ENCODE measurements at regions not wholly inside any gene's neighbourhood (a gene's known extent, or its start where the extent isn't known, plus 50 kb on each side); places are given as distances from the start of the nearest gene placed in this dataset.

DNA sequence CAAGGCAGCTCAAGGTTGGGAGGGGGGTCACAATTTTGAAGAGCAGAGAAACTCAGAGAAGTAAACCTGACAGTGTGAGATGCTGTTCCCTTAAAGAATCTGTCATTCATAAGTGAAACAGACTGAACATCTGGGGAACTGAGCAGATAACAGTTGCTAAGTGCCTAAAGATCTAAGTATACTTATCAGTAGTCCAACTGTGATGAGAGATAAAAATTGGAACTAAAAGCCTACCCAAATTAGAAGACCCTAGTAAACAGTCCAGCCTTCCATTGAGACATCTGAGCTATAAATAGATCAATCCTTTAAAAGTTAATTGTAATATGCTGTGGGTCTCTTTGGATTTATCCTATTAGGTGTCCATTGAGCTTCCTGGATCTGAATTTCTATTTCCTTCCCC, 692.8 kb upstream of the ZNF608 start (continued):
- TF ChIP-seq JUND (IDR thresholded peaks at IDR 0.05) = no peak
- no peak for TF ChIP-seq TAF1 (conservative IDR thresholded peaks at IDR 0.05)

DNA sequence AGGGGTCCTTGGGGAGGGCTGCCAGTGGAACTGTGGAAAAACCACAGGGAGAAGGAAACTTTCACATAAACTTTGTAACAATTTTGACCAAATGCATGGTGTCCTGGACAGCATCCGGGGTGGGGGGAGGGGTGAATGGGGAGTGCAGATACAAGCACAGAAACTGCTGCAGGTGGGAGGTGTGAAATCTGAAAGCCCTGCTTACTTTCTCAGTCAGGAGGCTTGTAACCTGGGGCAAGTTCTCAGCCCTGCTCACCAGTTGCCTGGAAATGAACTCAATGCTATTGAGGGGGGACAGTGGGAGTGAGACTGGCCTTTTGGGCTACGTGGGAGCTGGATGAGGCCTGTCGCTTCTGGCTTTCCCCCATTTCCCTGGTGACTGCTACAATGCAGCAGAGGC, 694.5 kb upstream of the ZNF608 start:
- Histone ChIP-seq H3K4me3 (ENCODE audit: low read depth in 1 of 3, low read length in 3 of 3) (no peak overlapping the region), H3K9ac (ENCODE audit: low read depth in 1 of 2, low read length in 2 of 2) (no peak overlapping the region), H3K4me1 (ENCODE audit: control insufficient read depth in 4 of 4, insufficient read depth in 4 of 4, low read length in 3 of 4) (no peaks in the 10 kb centered on the region), H3K36me3 (ENCODE audit: control insufficient read depth in 4 of 4, insufficient read depth in 3 of 4, low read depth in 1 of 4, low read length in 3 of 4) (no peaks in the 10 kb centered on the region), H3K9me3 (ENCODE audit: control insufficient read depth in 4 of 4, low read length in 3 of 4) (peaks cover 0 to 1% (median 0%) of the 10 kb centered on the region in 4 donors), H3K27ac (ENCODE audit: low read depth in 1 of 2, low read length in 2 of 2) (no peak overlapping the region), H3K27me3 (ENCODE audit: control insufficient read depth in 4 of 4, insufficient read depth in 4 of 4, low read length in 3 of 4) (no peaks in the 10 kb centered on the region)
- DNase-seq (ENCODE audit: low spot score) = no peak
- TF ChIP-seq SP1 (IDR thresholded peaks at IDR 0.05) (no peak), RXRA (IDR thresholded peaks at IDR 0.05) (no peak), HNF4A (conservative IDR thresholded peaks at IDR 0.05) (no peak)
- TF ChIP-seq, protein P1, sequence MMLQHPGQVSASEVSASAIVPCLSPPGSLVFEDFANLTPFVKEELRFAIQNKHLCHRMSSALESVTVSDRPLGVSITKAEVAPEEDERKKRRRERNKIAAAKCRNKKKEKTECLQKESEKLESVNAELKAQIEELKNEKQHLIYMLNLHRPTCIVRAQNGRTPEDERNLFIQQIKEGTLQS (IDR thresholded peaks at IDR 0.05) = no peak
- TF ChIP-seq, protein P2, sequence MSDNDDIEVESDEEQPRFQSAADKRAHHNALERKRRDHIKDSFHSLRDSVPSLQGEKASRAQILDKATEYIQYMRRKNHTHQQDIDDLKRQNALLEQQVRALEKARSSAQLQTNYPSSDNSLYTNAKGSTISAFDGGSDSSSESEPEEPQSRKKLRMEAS (IDR thresholded peaks at IDR 0.05) = no peak
- 83% methylated on average over 3 of the region's 3 CpGs for WGBS

DNA sequence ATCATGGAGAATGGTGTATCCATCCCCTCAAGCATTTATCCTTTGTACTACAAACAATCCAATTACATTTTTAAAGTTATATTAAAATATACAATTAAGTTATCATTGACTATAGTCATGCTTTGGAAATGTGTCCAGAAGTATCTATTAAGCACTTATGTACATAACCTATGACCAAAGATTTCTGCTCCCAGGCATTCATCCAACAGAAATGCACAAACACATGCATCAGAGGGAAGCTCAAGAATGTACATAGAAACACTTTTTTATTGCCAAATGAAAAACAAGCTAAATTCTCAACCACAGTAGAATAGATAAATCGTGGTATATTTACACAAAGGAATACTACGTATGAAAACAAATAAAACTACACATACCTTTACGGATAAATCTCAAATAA, 700.5 kb upstream of the ZNF608 start:
- no peak overlapping the region for H3K27ac ChIP-seq (ENCODE audit: low read depth in 1 of 2, low read length in 2 of 2)
- DNase-seq (ENCODE audit: low spot score) = no peak
- no peak overlapping the region for H3K9ac ChIP-seq (ENCODE audit: low read depth in 1 of 2, low read length in 2 of 2)
- no peaks in the 10 kb centered on the region for H3K27me3 ChIP-seq (ENCODE audit: control insufficient read depth in 4 of 4, insufficient read depth in 4 of 4, low read length in 3 of 4)
- 39% methylated on average over 3 of the region's 3 CpGs for WGBS
- H3K36me3 ChIP-seq (ENCODE audit: control insufficient read depth in 4 of 4, insufficient read depth in 3 of 4, low read depth in 1 of 4, low read length in 3 of 4) = no peaks in the 10 kb centered on the region
- TF ChIP-seq HNF4G (IDR thresholded peaks at IDR 0.05) (no peak), EGR1 (IDR thresholded peaks at IDR 0.05; ENCODE audit: low read depth in 2 of 2) (no peak), RAD21 (IDR thresholded peaks at IDR 0.05) (no peak), TAF1 (conservative IDR thresholded peaks at IDR 0.05) (no peak), RXRA (IDR thresholded peaks at IDR 0.05) (no peak), GABPA (IDR thresholded peaks at IDR 0.05 in 1 of 2, conservative IDR thresholded peaks at IDR 0.05 in 1 of 2) (no peak), JUND (IDR thresholded peaks at IDR 0.05) (no peak), FOXA1 (IDR thresholded peaks at IDR 0.05) (no peak), FOXA2 (IDR thresholded peaks at IDR 0.05) (no peak)
- TF ChIP-seq, protein P2 (IDR thresholded peaks at IDR 0.05) = no peak
- TF ChIP-seq, protein P3, sequence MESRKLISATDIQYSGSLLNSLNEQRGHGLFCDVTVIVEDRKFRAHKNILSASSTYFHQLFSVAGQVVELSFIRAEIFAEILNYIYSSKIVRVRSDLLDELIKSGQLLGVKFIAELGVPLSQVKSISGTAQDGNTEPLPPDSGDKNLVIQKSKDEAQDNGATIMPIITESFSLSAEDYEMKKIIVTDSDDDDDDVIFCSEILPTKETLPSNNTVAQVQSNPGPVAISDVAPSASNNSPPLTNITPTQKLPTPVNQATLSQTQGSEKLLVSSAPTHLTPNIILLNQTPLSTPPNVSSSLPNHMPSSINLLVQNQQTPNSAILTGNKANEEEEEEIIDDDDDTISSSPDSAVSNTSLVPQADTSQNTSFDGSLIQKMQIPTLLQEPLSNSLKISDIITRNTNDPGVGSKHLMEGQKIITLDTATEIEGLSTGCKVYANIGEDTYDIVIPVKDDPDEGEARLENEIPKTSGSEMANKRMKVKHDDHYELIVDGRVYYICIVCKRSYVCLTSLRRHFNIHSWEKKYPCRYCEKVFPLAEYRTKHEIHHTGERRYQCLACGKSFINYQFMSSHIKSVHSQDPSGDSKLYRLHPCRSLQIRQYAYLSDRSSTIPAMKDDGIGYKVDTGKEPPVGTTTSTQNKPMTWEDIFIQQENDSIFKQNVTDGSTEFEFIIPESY (IDR thresholded peaks at IDR 0.05) = no peak
- TF ChIP-seq, protein P4, sequence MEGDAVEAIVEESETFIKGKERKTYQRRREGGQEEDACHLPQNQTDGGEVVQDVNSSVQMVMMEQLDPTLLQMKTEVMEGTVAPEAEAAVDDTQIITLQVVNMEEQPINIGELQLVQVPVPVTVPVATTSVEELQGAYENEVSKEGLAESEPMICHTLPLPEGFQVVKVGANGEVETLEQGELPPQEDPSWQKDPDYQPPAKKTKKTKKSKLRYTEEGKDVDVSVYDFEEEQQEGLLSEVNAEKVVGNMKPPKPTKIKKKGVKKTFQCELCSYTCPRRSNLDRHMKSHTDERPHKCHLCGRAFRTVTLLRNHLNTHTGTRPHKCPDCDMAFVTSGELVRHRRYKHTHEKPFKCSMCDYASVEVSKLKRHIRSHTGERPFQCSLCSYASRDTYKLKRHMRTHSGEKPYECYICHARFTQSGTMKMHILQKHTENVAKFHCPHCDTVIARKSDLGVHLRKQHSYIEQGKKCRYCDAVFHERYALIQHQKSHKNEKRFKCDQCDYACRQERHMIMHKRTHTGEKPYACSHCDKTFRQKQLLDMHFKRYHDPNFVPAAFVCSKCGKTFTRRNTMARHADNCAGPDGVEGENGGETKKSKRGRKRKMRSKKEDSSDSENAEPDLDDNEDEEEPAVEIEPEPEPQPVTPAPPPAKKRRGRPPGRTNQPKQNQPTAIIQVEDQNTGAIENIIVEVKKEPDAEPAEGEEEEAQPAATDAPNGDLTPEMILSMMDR (IDR thresholded peaks at IDR 0.05; ENCODE audit: low read depth, low read length, missing input control) = no peak
- no peaks in the 10 kb centered on the region for H3K4me1 ChIP-seq (ENCODE audit: control insufficient read depth in 4 of 4, insufficient read depth in 4 of 4, low read length in 3 of 4)
- no peaks in the 10 kb centered on the region for H3K9me3 ChIP-seq (ENCODE audit: control insufficient read depth in 4 of 4, low read length in 3 of 4)
- no peak overlapping the region for H3K4me3 ChIP-seq (ENCODE audit: low read depth in 1 of 3, low read length in 3 of 3)

Data from liver (tissue), 8 donors.